Natural killer cell (primary cell): ENCODE measurements at regions not wholly inside any gene's neighbourhood (a gene's known extent, or its start where the extent isn't known, plus 50 kb on each side); places are given as distances from the start of the nearest gene placed in this dataset.

Source experiments
- ATAC-seq, 3 donors: fragments of 150-1000 bp in 2 of 3; fragments of 200-7000 bp in 1 of 3; cut with Tn5 transposase; 1 replicate in 1 of 3; 2 replicates in 2 of 3; pipeline ENCODE4 v1.10.0; 2021; ENCODE audit warnings: mild to moderate bottlenecking in 2 of 3, moderate library complexity in 2 of 3
- DNase-seq, 2 donors: peaks; one replicate each; pipeline versions ENCODE4 v3.0.0 to v3.0.0-alpha.2; 2013 to 2021; ENCODE audit warnings: mixed read lengths in 1 of 2
- H3K27ac ChIP-seq: one replicate; pipeline ENCODE4 v1.5.1; 2013; ENCODE audit warnings: mild to moderate bottlenecking, low read length
- H3K27me3 ChIP-seq: one replicate; pipeline ENCODE4 v1.6.1; 2013; ENCODE audit warnings: low read length; ENCODE audit not compliant: control insufficient read depth, insufficient read depth
- H3K36me3 ChIP-seq: one replicate; pipeline ENCODE4 v1.6.1; 2013; ENCODE audit warnings: low read length; ENCODE audit not compliant: control insufficient read depth, insufficient read depth
- H3K4me1 ChIP-seq: one replicate; pipeline ENCODE4 v1.6.1; 2013; ENCODE audit warnings: low read length; ENCODE audit not compliant: control insufficient read depth, insufficient read depth
- H3K4me3 ChIP-seq: one replicate; pipeline ENCODE4 v1.5.1; 2013; ENCODE audit warnings: low read length
- H3K9me3 ChIP-seq: one replicate; pipeline ENCODE4 v1.6.1; 2013; ENCODE audit warnings: low read length; ENCODE audit not compliant: control insufficient read depth, insufficient read depth
- H3K27ac Mint-ChIP-seq, 2 donors: one replicate each; pipeline ENCODE4 v1.8.0; 2022; ENCODE audit warnings: mild to moderate bottlenecking in 2 of 2, mixed read lengths in 2 of 2, moderate library complexity in 1 of 2
- H3K27me3 Mint-ChIP-seq, 2 donors: one replicate each; pipeline ENCODE4 v1.8.0; 2022; ENCODE audit warnings: low read depth in 2 of 2, mixed read lengths in 2 of 2
- H3K36me3 Mint-ChIP-seq: one replicate; pipeline ENCODE4 v1.8.0; 2022; ENCODE audit warnings: mixed read lengths
- H3K4me1 Mint-ChIP-seq, 2 donors: one replicate each; pipeline ENCODE4 v1.8.0; 2022; ENCODE audit warnings: mixed read lengths in 2 of 2
- H3K4me3 Mint-ChIP-seq: one replicate; pipeline ENCODE4 v1.8.0; 2022; ENCODE audit warnings: mild to moderate bottlenecking, moderate library complexity, mixed read lengths
- H3K9me3 Mint-ChIP-seq, 2 donors: one replicate each; pipeline ENCODE4 v1.8.0; 2022; ENCODE audit warnings: mixed read lengths in 2 of 2
- WGBS: methylation state at CpG from one replicate; pipeline ENCODE4 v1.1.7; 2013; ENCODE audit warnings: missing lambda C conversion rate; ENCODE audit not compliant: insufficient coverage; 5-methylcytosine and 5-hydroxymethylcytosine counted together
- intact Hi-C: fragments of 100-400 bp; cut with micrococcal nuclease; formaldehyde crosslinking; loops from one replicate; pipeline ENCODE4 v1.14.2; 2022
- TF ChIP-seq, protein P1 (sequence below): fragments of 200-600 bp; IDR thresholded peaks from one replicate; pipeline ENCODE4 v1.8.0; 2022; ENCODE audit warnings: antibody characterized with exemption

- Histone ChIP-seq H3K4me1 (no peaks in the 10 kb centered on the region), H3K27ac (no peak overlapping the region), H3K4me3 (no peak overlapping the region), H3K36me3 (no peaks in the 10 kb centered on the region), H3K27me3 (no peaks in the 10 kb centered on the region), H3K9me3 (no peaks in the 10 kb centered on the region)
- no peaks in the 10 kb centered on the region for H3K4me1 Mint-ChIP-seq
- H3K27ac Mint-ChIP-seq: no peak overlapping the region
- no peaks in the 10 kb centered on the region for H3K27me3 Mint-ChIP-seq
- TF ChIP-seq, protein P1, sequence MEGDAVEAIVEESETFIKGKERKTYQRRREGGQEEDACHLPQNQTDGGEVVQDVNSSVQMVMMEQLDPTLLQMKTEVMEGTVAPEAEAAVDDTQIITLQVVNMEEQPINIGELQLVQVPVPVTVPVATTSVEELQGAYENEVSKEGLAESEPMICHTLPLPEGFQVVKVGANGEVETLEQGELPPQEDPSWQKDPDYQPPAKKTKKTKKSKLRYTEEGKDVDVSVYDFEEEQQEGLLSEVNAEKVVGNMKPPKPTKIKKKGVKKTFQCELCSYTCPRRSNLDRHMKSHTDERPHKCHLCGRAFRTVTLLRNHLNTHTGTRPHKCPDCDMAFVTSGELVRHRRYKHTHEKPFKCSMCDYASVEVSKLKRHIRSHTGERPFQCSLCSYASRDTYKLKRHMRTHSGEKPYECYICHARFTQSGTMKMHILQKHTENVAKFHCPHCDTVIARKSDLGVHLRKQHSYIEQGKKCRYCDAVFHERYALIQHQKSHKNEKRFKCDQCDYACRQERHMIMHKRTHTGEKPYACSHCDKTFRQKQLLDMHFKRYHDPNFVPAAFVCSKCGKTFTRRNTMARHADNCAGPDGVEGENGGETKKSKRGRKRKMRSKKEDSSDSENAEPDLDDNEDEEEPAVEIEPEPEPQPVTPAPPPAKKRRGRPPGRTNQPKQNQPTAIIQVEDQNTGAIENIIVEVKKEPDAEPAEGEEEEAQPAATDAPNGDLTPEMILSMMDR: no peak
- H3K36me3 Mint-ChIP-seq: no peaks in the 10 kb centered on the region
- no peak for DNase-seq
- peaks cover 2 to 8% of the 10 kb centered on the region in 2 donors for H3K9me3 Mint-ChIP-seq
- WGBS: 82% methylated on average over 1 of the region's 1 CpG
- intact Hi-C loops: no loop called here
- no peak overlapping the region for H3K4me3 Mint-ChIP-seq
- ATAC-seq: no peak
Measured at GRCh38 chr12:78359520-78359919, 505.1 kb upstream of the SYT1 start.

DNA sequence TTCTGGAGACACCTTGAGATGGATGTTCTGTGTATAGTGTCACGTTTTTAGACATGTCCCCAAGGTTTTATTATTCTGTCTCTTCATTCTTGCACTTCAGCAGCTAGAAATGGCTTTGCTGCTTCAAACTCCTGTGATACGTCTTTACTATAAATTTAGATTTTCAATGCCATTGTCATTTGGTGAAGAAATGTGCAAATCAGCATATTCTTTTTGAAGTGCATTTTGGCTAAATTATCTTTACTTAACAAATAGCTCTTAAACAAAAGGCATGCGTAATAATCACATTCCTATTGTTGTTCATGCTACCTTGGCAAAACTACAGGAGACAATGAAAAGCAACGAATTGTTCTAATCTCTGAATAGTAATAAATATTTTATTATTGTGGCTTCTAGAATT, 502.9 kb upstream of the SYT1 start:
- H3K27me3 Mint-ChIP-seq: no peaks in the 10 kb centered on the region
- TF ChIP-seq, protein P1: no peak

GRCh38 chr12:78371284-78371683, 493.3 kb upstream of the SYT1 start:
- DNase-seq (no peak), ATAC-seq (no peak)
- Mint-ChIP-seq H3K27me3 (no peaks in the 10 kb centered on the region), H3K36me3 (no peaks in the 10 kb centered on the region), H3K4me3 (no peak overlapping the region), H3K4me1 (no peaks in the 10 kb centered on the region), H3K9me3 (peaks cover 20 to 24% of the 10 kb centered on the region in 2 donors), H3K27ac (no peak overlapping the region)
- Histone ChIP-seq H3K27me3 (no peaks in the 10 kb centered on the region), H3K4me1 (no peaks in the 10 kb centered on the region), H3K27ac (no peak overlapping the region), H3K4me3 (no peak overlapping the region), H3K36me3 (no peaks in the 10 kb centered on the region), H3K9me3 (peaks cover 4% of the 10 kb centered on the region)
- WGBS: 86% methylated on average over 3 of the region's 3 CpGs
- TF ChIP-seq, protein P1: no peak
- intact Hi-C loops: no loop called here

More for the DNA sequence above, 502.9 kb upstream of the SYT1 start:
- no peaks in the 10 kb centered on the region for H3K27me3 ChIP-seq
- intact Hi-C loops: no loop called here
- Mint-ChIP-seq H3K4me1 (no peaks in the 10 kb centered on the region), H3K27ac (no peak overlapping the region), H3K9me3 (peaks cover 5 to 8% of the 10 kb centered on the region in 2 donors), H3K4me3 (no peak overlapping the region), H3K36me3 (no peaks in the 10 kb centered on the region)
- DNase-seq: no peak
- no peak for ATAC-seq
- WGBS: 29% methylated on average over 1 of the region's 4 CpGs
- H3K9me3 ChIP-seq: no peaks in the 10 kb centered on the region
- H3K36me3 ChIP-seq: no peaks in the 10 kb centered on the region
- H3K27ac ChIP-seq: no peak overlapping the region
- no peaks in the 10 kb centered on the region for H3K4me1 ChIP-seq
- H3K4me3 ChIP-seq: no peak overlapping the region

- TF ChIP-seq, protein P1: no peak
- Histone ChIP-seq H3K4me1 (no peaks in the 10 kb centered on the region), H3K27me3 (no peaks in the 10 kb centered on the region), H3K9me3 (peaks cover 7% of the 10 kb centered on the region), H3K4me3 (no peak overlapping the region), H3K36me3 (no peaks in the 10 kb centered on the region), H3K27ac (no peak overlapping the region)
- ATAC-seq: no peak
- Mint-ChIP-seq H3K4me1 (no peaks in the 10 kb centered on the region), H3K27ac (no peak overlapping the region), H3K36me3 (no peaks in the 10 kb centered on the region), H3K27me3 (no peaks in the 10 kb centered on the region), H3K4me3 (no peak overlapping the region), H3K9me3 (peaks cover 14 to 26% of the 10 kb centered on the region in 2 donors)
- DNase-seq: no peak
- intact Hi-C loops: no loop called here
- WGBS: 79% methylated on average over 1 of the region's 1 CpG
Measured at GRCh38 chr12:78375461-78375860, 489.1 kb upstream of the SYT1 start.
